Activated T-helper 9 cell treated with anti-CD3 and anti-CD28 coated beads, Interleukin-2, amount 50 U/mL, for 16 hours (primary cell): ENCODE measurements at regions not wholly inside any gene's neighbourhood (a gene's known extent, or its start where the extent isn't known, plus 50 kb on each side); places are given as distances from the start of the nearest gene placed in this dataset.
"Not testable (repeated sequence)": the region's sequence is repeated elsewhere in the genome, so short reads cannot be mapped to it uniquely, and the experiment has no call there.

Experiments
- DNase-seq: peaks from one replicate; pipeline ENCODE4 v3.0.0-alpha.2; 2020; ENCODE audit warnings: low read depth

- DNase-seq = not testable (repeated sequence)
These were observed 137.3 kb upstream of the ZNF469 start for GRCh38 chr16:88245241-88246081.

GRCh38 chr16:88246955-88247582 is 135.7 kb upstream of the ZNF469 start:
- DNase-seq = not testable (repeated sequence)

GRCh38 chr16:88247583-88247966 is 135.2 kb upstream of the ZNF469 start:
- DNase-seq = not testable (repeated sequence)

- DNase-seq = not testable (repeated sequence)
These were observed 134.0 kb upstream of the ZNF469 start for GRCh38 chr16:88248761-88249160.

- DNase-seq = not testable (repeated sequence)
These were observed 132.4 kb upstream of the ZNF469 start for GRCh38 chr16:88250381-88250780.

GRCh38 chr16:88252057-88252794 is 130.5 kb upstream of the ZNF469 start:
- not testable (repeated sequence) for DNase-seq

- not testable (repeated sequence) for DNase-seq
These were observed 124.6 kb upstream of the ZNF469 start for GRCh38 chr16:88258141-88258540.

- not testable (repeated sequence) for DNase-seq
These were observed 123.8 kb upstream of the ZNF469 start for GRCh38 chr16:88258764-88259525.

GRCh38 chr16:88259538-88259937 is 123.2 kb upstream of the ZNF469 start:
- not testable (repeated sequence) for DNase-seq

- DNase-seq = not testable (repeated sequence)
These were observed 122.6 kb upstream of the ZNF469 start for GRCh38 chr16:88260146-88260545.

GRCh38 chr16:88260881-88261665 is 121.7 kb upstream of the ZNF469 start:
- not testable (repeated sequence) for DNase-seq

GRCh38 chr16:88261814-88262605 is 120.7 kb upstream of the ZNF469 start:
- not testable (repeated sequence) for DNase-seq

- DNase-seq = not testable (repeated sequence)
These were observed 119.7 kb upstream of the ZNF469 start for GRCh38 chr16:88262858-88263563.

GRCh38 chr16:88263681-88264287 is 119.0 kb upstream of the ZNF469 start:
- DNase-seq = not testable (repeated sequence)

GRCh38 chr16:88264641-88265285 is 118.0 kb upstream of the ZNF469 start:
- peak; percentile 53 for DNase-seq

- peak; percentile 34 for DNase-seq
These were observed 117.3 kb upstream of the ZNF469 start for GRCh38 chr16:88265286-88265938.

GRCh38 chr16:88266036-88266435 is 116.7 kb upstream of the ZNF469 start:
- not testable (repeated sequence) for DNase-seq
